Hepatic stellate cell (primary cell): ENCODE measurements at regions not wholly inside any gene's neighbourhood (a gene's known extent, or its start where the extent isn't known, plus 50 kb on each side); places are given as distances from the start of the nearest gene placed in this dataset.
A peak's percentile ranks its signal among the peaks of the same experiment; 100 is the strongest.

Experiments used
- DNase-seq: peaks from one replicate; pipeline ENCODE4 v3.0.0; 2011; ENCODE audit warnings: low spot score

DNA sequence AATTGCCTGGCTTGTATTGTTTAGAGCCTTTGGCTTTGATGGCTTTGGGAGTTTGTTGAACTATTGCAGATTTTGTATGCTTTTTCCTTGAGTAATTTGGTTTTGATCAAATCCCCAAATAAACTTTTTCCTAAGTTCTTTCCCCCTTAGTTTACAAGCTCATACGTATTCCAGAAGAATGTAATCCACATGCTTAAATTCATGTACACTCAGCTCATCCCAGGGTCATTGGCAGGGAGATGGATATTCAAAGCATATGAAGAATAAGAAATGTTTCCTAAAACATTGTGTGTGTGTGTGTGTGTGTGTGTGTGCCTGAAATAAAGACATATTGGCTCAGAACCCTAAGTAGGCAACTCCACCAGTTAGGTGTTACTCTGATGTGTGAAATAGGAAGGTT lies 89.4 kb downstream of the TMEM30B start:
- no peak for DNase-seq

DNA sequence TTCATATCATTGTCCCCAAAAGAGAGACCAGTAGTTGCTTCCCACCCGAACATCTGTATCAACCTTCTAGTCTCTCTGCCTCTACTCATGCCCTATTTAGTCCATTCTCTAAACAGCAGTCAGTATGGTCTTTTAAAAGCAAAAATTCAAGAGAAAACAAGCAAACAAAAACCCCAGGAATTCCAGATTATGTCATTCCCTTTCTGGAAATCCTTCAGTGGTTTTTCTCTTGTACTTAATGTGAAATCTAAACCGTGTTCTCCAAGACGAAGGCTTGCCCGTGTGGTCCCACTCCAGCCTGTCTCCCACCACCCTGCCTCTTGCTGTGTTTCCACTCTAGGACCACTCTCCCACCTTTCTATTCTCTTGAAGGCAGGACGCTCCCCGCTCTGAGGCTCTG lies 90.8 kb downstream of the TMEM30B start:
- DNase-seq: no peak

DNA sequence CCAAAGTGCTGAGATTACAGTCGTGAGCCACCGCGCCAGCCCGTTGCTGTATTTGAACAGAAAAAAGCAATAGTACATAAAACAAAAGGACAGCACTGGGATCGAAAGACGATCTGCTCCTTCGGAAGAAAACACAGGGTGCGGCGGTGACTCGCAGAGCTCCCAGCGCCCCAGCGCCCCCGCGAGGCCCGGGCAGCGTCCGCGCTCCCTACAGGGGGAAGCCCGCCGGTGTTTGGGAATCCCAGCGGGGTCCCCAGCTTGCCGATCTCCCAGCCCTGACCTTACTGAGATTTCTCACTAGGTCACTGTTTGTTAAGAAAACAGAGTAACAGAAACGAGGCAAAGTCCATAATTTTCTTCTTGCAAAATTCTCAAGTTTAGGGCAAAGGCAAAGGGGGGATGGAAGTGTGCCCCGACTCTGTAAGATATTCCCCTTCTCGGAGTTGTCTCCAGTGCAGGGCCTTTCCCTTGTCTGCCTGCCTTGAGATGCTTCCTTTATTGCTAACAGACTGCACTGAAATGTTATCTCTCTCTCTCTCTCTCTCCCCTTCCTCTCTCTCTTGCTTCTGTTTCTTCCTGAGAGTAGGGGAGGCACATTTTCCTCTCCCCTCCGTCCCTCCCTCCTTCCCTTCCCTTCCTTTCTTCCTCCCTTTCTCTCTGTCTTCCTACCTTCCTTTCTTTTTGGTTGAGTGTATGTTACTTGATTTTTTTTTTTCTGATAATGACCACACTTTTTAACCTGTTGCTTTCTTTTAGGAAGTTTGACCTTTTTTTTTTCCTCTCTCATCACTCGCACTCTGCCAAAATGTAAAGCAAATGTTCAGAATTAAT lies 91.9 kb downstream of the TMEM30B start:
- DNase-seq: peak; percentile 73

DNA sequence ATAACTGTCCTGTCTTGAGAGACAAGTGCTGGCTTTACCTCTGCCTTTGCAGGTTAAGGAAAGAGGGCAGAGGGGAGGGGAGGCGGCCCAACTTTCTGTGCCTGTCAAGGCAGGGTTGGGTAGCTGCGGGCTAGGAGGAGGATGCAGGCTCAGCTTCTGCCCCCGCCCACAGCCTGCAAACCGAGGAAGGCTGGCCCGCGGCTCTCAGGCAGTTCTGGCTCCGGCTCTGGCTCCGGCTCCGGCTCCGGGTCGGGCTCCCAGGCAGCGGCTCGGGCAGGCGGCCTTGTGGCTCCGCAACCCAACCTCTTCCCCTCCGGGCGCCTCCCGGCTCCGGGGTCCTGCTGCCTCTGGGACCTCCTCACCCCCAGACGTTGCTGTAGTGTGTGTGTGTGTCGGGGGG lies 92.9 kb downstream of the TMEM30B start:
- no peak for DNase-seq

DNA sequence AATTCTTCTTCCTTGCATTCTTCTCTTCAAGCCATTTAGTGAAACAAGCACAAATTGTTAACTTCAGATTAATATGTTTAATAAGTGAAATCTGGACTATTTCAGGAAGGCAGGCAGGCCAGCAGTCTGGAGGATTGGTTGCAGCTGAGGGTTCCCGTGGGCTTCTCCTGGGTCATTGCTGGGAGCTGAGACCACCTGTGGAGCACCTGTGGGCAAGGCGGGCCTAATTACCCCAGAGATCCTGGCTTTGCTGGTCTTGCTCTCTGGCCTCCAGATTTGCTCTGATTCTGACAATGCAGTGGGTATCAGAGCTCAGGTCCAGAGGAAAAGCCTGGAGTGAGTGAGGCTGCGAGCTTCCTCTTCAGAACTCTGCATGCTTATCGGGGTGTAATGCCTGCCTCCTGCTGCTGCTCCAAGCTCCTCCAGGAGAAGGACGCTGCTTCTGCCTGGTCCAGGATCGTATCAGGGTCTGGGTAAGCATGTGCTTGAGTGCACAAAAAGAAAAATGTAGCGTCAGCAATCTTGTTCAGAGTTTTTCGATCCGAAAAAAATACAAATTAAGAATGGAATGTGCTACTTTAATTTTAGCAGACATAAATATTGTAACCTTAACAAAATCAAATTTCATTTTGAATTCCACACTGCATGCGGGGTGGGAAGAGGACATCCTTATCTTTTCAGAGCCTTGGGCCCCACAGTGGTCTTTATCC lies 93.8 kb downstream of the TMEM30B start:
- no peak for DNase-seq

DNA sequence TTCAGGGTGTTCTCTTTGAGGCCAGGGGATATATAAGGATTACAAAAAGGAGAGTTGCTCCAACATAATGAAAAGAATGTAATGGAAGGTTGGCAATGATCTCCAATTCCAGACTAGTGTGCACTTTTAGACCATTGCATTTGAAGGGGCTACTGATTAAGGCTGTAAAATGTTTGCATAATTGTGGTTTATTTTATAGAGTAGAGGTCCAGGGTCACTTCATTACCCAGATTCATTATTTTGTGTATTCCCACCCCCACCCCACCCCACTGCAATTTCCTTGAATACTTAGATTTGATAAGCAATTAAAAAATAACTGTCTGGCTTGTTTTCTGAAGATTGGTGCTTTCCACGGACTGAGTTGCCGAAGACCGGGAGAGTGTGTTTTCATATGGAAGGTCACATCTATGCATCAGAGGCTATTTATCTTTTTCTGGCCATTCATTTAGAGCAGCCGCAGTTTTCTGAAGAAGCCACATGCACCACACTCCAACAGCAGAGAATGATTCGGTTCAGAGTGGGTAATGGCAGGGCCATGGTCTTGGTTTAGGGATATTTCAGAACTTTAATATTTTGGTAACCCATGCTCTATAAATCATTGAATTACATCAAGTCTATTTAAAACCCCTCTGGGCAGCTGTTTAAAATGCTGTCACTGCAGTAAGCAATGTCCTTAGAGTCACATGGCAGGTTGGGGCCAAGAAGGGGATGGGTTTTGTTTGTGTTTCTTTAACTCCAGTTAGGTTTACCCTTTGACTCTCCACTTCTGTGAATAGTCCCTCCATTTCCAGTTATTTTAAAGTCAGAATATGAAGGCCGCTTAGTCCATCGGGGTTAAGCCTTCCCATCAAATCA lies 94.6 kb downstream of the TMEM30B start:
- no peak for DNase-seq

DNA sequence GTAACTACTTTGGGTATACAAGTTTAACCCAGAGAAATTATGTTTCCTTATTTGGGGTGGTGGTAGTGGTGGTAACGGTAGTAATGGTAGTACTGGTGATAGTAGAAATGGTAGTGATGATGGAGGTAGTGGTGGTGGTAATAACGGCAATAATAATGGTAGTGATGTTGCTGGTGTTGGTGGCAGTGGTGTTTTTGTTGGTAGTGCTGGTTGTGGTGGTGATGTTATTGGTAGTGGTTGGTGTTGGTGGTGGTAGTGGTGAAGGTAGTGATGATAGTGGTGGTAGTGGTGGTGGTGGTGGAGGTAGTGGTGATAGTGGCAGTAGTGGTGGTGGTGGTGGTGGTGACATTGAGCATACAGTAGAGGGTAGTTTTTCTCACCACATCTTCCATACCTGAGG lies 95.6 kb downstream of the TMEM30B start:
- no peak for DNase-seq

DNA sequence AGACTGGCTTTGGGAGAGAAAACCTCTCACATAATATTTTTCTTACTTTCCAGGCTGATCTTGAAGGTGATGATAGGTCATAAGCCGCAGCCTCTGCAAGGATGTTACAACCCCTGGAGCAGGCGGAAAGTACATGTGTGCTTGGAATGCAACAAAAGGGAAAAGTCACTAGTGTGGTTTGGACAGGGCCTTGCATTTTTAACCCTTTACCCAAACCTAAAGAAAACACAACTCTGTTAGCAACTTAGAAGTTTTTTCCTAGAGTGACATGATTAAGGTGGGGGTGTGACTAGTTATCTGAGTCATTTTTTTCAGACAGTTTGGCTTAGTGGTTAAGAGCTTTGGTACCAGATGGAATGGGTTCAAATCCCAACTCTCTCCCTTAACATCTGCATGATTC lies 97.0 kb downstream of the TMEM30B start:
- DNase-seq: peak; percentile 56

DNA sequence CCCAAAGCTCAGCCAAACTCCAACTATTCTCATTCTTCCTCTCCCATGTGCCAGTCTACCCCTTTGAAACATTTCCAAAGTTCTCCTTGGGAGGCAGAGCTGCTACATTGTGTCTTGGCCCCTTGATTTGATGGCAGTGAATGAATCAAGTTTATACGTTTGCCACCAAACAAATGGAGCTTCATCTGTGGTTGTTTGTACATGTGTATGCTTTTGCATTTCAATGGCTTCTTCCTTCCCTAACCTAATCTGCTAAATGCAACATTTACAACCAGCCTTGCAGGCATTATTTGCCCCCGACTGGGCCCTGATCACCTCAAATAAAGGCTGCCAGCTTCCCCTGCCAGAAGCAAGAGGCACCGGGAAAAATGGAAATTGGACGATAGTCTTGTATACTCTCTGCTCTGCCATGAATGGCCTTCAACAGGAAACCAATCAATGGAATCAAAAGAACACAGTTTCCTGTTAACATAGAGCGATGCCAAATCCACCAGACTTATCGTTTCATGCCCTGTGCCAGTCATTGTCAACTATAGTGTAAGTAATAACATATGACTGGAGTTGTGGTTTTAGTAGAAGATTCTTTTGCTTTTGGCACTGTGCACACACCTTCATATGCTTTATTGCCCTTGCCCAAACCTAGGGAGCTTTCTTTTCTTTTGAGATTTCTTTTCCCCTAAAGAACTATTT lies 97.8 kb downstream of the TMEM30B start:
- no peak for DNase-seq

DNA sequence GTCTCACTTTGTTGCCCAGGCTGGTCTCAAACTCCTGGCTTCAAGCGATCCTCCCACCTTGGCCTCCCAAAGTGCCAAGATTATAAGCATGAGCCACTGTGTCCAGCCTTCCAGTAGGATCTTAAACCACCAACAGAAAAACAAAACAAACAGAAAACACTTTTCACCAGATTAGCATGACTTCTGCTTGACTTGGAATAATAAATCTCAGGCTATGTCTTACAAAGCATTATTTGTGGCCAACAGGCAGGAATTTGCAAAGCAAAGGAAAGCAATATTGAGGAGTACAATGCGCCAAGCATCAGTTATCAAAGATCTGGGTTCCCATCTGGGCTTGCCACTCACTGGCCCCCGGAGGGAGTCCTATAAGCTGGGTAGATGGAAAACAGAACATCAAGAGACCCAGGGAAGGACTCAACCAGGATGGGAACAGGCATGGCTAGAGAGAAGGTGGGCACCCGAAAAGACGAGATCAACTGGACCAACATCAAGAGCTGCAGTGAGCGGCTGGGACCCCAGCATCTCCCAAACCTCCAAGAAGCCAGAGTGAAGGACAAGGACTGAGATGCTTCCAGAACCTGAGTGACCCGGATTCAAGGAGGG lies 101.2 kb downstream of the TMEM30B start:
- DNase-seq: no peak

DNA sequence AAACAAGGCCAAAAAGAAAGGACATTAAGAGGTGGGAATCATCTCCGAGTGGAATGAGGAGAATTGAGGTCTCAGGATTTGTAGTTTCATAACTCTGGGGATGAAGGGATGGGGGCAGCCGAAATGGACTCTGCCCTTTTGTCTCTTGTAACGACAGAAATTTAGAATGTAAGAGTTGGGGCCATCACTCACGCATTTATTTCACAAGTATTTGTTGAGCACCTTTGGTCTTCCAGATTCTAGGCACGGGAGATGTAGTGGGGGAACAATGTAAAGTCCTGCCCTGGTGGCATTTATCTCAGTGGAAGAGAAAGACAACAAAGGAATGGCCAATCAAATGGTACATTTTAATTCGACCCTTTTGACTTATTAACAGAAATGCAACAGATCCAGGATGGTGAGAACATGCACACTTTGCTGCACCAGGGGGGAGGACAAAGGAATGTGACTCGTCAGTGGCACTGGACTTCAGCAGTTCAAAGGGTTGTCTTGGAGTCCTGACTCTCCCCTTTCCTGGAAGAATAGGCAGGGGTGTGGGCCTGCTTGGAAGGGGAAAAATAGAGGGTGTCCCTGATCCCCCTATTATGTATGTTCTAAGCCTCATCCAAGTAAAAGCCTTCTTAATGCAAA lies 102.0 kb downstream of the TMEM30B start:
- no peak for DNase-seq

DNA sequence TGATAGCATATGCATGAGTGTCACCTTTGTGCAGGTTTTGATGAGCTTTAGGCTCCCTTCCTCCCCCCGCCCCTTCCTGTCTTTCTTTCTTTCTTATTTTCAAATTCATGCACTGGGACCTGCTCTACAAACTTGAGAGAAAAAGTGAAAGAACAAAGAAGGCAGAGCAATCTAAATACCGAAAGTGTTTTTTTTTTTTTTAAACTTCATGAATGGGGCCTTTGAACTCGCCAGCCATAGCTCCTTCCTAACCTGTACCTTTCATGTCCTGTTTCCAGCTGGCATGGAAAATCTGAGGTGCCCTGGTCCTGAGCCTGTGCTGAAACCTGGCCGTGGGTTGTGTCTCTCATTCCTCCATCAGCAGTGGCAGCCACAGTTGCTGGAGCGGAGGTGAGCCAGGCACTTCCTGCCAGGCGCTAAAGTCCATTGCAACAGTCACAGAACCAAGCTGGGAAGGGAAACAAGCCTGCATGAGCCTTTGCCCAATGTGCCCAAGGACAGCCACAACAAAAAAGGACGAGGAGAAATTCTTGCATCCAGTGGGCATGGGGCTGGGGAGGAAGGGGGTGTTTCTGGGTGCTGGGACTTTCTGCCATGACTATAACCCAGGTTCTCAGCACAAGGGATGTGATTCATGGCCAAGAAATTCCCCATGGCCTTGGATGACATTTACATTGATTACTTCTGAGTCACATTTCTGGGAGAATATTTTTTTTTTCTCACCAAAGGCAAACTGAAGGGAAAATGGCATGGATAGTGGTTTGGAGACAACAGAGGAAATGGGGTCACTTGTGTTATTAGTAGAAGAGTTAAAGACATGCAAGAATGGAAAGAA lies 102.7 kb downstream of the TMEM30B start:
- DNase-seq: peak; percentile 83

DNA sequence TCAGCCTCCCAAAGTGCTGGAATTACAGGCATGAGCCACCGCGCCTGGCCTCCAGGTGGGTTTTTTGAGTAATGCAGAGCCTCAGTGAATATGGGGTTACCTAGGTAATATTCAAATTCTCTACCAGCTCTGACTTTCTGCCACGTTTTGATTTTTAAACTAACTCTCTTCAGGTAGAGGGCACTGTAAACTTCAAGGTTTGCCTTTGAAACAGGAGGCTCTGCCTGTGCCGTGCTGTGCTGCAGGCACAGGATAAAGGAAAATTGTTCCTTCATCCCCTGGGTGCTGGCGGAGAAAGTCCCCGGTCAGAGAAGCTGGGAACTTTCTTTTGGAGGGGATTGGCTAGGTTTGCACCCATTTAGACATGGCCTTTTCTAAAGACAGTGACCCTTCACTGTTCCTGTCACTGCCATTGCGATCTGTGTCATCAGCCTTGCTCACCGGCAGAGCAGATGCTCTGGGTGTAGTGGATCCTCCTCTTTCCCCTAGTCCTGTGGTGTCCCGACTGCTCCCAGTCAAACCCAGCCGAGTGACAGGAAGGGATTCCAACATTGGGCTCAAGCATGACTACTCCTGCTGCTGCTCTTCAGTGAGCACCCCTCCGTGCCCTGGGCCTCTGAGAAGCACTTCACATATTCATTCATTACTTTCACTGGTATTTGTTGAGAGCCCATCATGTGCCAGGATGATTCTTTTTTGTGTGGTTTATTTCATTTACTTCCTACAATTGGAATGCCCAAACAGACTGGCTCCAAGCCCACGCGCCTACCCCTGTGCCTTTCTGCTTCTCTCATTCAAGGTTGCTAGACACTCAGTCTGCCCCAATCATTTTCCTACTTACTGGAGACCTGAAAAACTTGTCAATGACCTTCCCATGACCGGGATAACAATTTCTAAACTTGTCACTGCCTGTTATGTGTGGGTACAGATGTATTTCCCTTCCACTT lies 103.6 kb downstream of the TMEM30B start:
- no peak for DNase-seq

DNA sequence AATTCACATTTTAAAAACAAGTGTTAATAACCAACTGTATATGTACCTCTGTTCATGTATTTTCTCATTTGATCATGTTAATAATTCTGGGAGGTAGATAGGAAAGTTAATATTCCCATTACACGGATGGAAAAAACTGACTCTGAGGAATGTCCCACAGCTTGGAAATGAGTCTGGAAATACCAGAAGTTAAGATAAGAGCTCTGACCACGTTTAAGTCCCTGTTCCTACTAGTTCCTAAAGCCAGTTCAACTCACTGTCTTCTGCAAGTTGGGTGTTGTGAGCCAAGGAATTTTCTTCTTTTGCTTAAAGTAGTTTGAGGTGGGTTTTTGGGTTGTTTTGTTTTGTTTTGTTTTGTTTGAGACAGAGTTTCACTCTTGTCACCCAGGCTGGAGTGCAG lies 104.5 kb downstream of the TMEM30B start:
- no peak for DNase-seq

DNA sequence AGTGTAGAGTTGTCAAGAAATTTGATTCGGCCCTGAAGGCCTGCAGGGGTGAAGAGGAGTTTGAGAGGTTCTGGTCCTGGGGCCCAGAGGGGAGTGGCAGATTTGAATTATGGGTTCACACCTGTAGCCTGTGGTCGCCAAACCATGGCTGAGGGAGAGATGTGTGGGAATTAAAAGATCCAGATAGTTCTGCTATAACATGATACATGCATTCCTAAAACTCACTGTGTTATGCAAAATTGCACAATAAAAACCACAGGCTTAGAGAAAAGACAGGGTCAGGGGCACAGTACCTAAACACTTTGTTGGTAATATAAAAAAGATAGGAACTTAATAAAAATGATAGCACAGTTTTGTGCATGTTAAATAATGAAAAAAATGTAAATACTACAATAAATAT lies 106.2 kb downstream of the TMEM30B start:
- DNase-seq: peak; percentile 38

DNA sequence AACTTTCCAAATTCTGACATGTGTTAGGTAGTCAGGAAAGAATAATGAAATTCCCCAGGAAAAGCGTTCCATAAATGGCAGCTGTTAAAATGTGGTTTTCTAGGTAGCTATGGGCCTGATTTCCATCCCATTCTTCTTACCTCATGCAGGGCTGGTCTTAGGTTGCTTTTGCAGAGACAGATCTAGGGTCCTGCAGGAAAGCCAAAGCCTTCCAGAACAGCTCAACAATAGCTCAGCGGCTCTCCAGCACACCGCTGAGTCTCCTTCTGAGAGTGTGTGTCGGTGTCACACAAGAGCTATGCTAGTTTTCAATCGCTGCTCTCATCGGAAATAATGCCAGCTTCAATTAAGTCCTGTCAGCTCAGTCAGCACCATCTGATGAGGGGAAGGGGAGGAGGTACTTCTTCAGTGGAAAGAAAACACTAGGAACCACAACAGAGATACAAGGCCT lies 106.7 kb downstream of the TMEM30B start:
- DNase-seq: no peak

DNA sequence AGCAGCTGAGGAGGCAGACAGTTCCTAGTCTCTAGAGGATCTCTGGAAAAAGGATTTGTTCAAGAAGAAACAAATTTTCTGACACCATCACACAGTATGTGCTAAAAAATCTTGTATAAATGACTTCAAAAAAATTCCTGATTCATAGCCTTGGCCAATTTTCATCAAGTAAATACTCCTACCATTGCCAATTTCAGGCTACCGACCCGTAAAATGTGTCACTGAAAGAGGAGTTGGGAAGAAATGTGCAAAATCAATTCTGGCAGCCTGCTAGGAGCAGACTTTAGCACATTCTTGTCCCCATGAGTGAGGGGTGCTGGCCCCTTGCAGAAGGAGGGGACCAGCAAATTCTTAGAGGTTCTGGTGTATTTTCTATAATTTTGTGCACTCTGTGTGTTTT lies 109.4 kb downstream of the TMEM30B start:
- no peak for DNase-seq

DNA sequence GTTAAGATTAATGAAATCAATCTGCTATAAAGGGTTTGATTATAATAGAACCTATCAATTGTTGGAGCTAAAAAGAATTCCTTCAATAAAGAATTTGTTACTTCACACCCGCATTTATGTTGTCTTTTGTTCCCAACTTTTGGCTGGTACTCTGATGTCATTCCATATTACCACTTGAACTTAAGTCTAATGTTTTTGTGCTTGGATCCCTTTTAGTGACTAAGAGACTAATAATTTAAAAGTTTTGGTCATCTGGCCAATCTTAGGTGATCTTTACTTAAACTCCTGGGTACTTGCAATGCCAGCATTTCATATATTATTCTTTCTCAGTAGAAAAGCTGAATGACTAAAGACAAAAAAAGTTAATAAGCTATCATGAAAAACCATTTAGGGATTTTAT lies 113.0 kb downstream of the TMEM30B start:
- DNase-seq: no peak

DNA sequence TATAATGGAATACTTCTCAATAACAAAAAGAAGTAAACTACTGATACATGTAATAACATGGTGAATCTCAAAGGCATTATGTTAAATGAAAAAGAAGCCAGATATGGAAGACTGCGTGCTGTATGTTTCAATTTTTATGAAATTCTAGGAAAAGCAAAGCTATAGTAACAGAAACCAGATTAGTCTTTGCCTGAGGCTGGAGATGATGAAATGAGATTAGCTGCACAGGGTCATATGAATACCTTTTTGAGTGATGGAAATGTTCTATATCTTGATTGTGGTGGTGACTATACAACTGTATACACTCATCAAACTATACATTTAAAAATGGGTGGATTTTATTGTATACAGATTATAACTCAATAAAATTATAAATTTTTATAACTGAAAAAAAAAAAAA lies 113.5 kb downstream of the TMEM30B start:
- DNase-seq: no peak
